Bronchial epithelial cell (primary cell): ENCODE measurements at regions not wholly inside any gene's neighbourhood (a gene's known extent, or its start where the extent isn't known, plus 50 kb on each side); places are given as distances from the start of the nearest gene placed in this dataset.

Experiments
- DNase-seq: peaks from one replicate; pipeline ENCODE4 v3.0.0-alpha.2; 2010; ENCODE audit warnings: low read depth
- FAIRE-seq: peaks from 2 replicates; lab custom pipeline; 2011; peaks lifted over from hg19 to GRCh38; lab: Jason Lieb, UNC
- H3K27me3 ChIP-seq: 2 replicates; pipeline ENCODE4 v1.5.1; 2011; ENCODE audit warnings: low read length; ENCODE audit not compliant: control insufficient read depth, insufficient read depth
- H3K36me3 ChIP-seq: 2 replicates; pipeline ENCODE4 v1.5.1; 2011; ENCODE audit warnings: low read length; ENCODE audit not compliant: control insufficient read depth, insufficient read depth
- H3K4me3 ChIP-seq: 2 replicates; pipeline ENCODE4 v1.5.1; 2011; ENCODE audit warnings: mild to moderate bottlenecking, low read depth, low read length, control low read depth
- TF ChIP-seq, protein P1 (sequence below): IDR thresholded peaks from 2 replicates; pipeline ENCODE4 v1.5.1; 2011; ENCODE audit warnings: mild to moderate bottlenecking, moderate library complexity, low read length, control low read depth, inconsistent platforms; ENCODE audit not compliant: insufficient read depth, severe bottlenecking

DNA sequence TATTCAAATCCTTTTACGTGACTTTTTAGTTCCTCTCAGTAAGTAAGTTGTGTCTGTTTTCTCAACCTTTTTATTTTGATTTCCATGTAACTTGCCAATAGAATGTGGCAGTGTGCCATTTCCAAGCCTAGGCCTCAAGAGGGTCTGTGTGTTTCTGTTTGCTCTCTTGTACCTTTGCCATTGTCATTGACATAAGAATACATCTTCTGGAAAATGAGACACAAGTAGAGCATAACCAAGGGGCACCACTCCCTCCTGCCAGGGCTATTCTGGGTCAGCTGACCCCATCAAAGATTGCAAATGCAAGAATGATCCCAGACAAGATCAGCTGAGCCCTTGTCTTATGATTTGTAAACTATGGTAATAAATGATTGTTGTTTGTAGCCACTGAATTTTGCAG, 524.0 kb downstream of the IPMK start:
- H3K4me3 ChIP-seq, result no peak overlapping the region
- no peaks in the 10 kb centered on the region for H3K27me3 ChIP-seq
- DNase-seq (no peak), FAIRE-seq (no peak)
- TF ChIP-seq, protein P1, sequence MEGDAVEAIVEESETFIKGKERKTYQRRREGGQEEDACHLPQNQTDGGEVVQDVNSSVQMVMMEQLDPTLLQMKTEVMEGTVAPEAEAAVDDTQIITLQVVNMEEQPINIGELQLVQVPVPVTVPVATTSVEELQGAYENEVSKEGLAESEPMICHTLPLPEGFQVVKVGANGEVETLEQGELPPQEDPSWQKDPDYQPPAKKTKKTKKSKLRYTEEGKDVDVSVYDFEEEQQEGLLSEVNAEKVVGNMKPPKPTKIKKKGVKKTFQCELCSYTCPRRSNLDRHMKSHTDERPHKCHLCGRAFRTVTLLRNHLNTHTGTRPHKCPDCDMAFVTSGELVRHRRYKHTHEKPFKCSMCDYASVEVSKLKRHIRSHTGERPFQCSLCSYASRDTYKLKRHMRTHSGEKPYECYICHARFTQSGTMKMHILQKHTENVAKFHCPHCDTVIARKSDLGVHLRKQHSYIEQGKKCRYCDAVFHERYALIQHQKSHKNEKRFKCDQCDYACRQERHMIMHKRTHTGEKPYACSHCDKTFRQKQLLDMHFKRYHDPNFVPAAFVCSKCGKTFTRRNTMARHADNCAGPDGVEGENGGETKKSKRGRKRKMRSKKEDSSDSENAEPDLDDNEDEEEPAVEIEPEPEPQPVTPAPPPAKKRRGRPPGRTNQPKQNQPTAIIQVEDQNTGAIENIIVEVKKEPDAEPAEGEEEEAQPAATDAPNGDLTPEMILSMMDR, result no peak
- H3K36me3 ChIP-seq, result no peaks in the 10 kb centered on the region

DNA sequence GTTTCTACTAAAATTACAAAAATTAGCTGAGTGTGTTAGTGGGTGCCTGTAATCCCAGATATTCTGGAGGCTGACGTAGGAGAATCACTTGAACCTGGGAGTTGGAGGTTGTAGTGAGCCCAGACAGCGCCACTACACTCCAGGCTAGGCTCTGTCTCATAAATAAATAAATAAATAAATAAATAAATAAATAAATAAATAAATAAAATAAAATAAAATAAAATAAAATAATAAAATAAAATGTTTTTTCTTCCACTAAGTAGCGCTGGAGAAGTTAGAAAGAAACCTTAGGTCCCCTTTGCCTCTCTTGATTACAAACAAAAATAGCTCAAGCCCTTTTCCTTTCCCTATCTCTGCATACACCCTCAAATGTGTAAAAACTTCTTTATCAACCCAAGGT, 525.9 kb downstream of the IPMK start:
- DNase-seq (no peak), FAIRE-seq (no peak)
- no peak overlapping the region for H3K4me3 ChIP-seq
- TF ChIP-seq, protein P1, result no peak
- no peaks in the 10 kb centered on the region for H3K36me3 ChIP-seq
- H3K27me3 ChIP-seq, result no peaks in the 10 kb centered on the region

DNA sequence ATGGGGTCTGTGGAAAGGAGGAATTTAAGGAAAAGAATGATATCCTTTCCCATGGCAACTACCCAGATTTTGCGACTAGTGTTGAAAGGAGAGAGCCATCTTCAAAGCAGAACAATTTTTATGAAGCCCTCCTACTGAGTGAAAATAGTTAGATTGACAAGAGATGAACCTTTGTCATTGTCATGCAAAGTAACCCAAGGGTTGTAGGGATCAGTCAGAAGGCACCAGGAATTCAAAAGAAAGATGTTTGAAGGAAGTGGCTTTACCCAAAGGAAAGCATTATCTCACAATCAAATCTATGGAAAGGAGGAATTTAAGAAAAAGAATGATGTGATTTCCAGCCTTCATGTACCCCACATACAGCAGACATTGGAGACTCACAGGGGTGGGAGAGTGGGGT, 544.4 kb downstream of the IPMK start:
- Histone ChIP-seq H3K4me3 (no peak overlapping the region), H3K36me3 (no peaks in the 10 kb centered on the region), H3K27me3 (no peaks in the 10 kb centered on the region)
- FAIRE-seq, result no peak
- TF ChIP-seq, protein P1, result no peak
- no peak for DNase-seq

DNA sequence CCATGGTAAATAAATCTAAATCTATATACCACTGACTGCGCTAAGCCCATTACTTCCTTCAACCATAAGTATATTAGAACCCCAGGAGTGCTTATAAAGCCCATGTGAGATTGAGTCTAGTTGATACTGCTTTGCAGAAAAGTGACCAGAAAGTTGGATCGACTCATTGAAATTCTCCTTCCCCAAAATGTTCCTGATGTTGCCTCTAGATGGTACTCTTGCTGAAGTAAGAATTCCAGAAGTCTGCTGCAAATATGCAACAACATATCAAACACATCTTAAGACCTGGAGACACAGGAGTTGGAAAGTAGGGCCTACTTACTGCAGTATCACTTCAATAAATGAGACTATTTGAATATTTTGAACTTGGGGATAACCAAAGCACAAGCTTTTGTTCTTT, 550.8 kb downstream of the IPMK start:
- Histone ChIP-seq H3K4me3 (no peak overlapping the region), H3K27me3 (no peaks in the 10 kb centered on the region), H3K36me3 (no peaks in the 10 kb centered on the region)
- TF ChIP-seq, protein P1, result peak; percentile 43
- DNase-seq (peak; percentile 49), FAIRE-seq (no peak)

DNA sequence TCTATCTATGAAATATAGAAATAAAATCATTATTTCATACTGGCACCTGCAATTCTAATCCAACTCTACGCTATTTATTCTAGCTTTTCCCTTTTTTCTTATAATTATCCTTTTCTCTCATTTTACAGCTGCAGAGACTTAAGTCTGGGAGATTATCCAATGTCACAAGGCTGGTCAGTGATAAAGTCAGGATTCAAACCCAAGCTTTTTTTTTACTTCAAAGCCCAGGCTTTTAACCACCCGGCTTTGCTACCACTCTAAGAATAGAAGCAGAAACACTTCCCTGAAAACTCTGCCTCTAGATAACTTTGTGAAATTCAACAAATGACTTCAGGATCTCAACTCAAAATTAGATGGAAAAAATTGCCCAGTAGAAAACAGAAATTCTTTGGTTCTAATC, 552.5 kb downstream of the IPMK start:
- Histone ChIP-seq H3K27me3 (no peaks in the 10 kb centered on the region), H3K36me3 (no peaks in the 10 kb centered on the region), H3K4me3 (no peak overlapping the region)
- FAIRE-seq, result no peak
- DNase-seq, result no peak
- TF ChIP-seq, protein P1, result no peak

DNA sequence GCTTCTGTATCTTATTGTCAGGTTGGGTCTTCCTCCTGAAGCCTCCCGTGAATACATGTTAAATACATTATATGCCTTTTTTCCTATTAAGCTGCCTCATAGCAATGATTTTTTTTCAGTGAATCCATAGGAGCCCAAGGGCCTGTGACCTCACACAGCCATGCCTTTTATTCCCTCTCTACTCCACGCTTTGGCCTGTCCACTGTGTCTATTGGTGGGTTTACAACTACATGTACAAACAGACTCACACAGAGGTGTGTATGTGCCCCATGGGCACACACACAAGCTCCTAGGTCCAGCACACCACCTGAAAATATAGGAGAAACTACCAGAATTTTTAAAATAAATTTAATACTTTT, 560.4 kb downstream of the IPMK start:
- TF ChIP-seq, protein P1, result no peak
- no peaks in the 10 kb centered on the region for H3K27me3 ChIP-seq
- H3K36me3 ChIP-seq, result no peaks in the 10 kb centered on the region
- FAIRE-seq (no peak), DNase-seq (no peak)
- no peak overlapping the region for H3K4me3 ChIP-seq
